ENCODE measurements at regions not wholly inside any gene's neighbourhood (a gene's known extent, or its start where the extent isn't known, plus 50 kb on each side); places are given as distances from the start of the nearest gene placed in this dataset.
A peak's percentile ranks its signal among the peaks of the same experiment; 100 is the strongest.

GRCh38 chrX:39519030-39519488, 578.7 kb downstream of the BCOR start:
- no peak for DNase-seq

DNA sequence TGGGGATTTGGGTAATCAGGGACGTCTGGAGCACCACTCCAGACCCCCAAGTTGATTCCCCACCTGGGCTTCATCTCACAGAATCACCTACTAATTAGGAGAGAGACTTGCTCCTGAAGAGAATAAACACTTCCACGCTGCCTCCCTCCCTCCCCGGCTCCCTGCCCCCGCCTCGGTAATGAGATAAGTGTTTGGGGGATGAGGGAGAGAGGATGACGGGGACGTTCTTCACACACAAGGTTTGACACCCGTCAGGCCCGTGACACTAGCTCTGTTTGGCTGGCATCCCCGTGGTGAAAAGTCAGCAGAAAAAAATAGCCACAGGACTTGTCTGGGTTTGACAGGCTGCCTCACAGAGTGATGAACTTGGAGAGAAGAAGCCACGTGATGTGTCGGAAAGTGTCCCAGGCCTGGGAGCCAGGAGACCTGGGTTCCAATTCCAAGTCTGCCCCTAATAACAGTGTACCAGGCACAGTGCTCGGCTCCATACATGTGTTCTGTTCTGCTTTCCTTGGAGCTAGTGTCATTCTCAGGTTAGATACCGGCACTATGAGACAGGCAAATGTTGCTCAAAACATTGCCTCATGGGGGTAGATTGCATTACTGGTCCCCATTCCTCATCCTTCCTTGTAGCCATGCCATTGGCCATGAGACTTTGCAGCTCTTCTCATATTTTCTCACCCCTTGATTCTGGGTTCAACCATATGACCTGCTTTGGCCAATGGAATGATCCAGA, 578.0 kb downstream of the BCOR start:
- no peak for DNase-seq

- DNase-seq, result no peak
These were observed 572.0 kb downstream of the BCOR start for GRCh38 chrX:39525758-39526157.

GRCh38 chrX:39527025-39527424, 570.7 kb downstream of the BCOR start:
- DNase-seq, result no peak

GRCh38 chrX:39528161-39528916, 569.4 kb downstream of the BCOR start:
- DNase-seq, result no peak

GRCh38 chrX:39532761-39533160, 565.0 kb downstream of the BCOR start:
- no peak for DNase-seq

- no peak for DNase-seq
These were observed 562.8 kb downstream of the BCOR start for GRCh38 chrX:39534949-39535348.

- DNase-seq, result no peak
These were observed 561.5 kb downstream of the BCOR start for GRCh38 chrX:39536211-39536610.

DNA sequence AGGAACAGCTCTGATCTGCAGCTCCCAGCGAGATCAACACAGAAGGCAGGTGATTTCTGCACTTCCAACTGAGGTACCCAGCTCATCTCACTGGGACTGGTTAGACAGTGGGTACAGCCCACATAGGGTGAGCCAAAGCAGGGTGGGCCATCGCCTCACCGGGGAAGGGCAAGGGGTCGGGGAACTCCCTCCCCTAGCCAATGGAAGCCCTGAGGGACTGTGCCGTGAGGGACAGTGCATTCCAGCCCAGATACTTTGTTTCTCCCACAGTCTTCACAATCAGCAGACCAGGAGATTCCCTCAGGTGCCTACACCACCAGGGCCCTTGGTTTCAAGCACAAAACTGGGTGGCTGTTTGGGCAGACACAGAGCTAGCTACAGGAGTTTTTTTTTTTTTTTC, 555.9 kb downstream of the BCOR start:
- no peak for DNase-seq

DNA sequence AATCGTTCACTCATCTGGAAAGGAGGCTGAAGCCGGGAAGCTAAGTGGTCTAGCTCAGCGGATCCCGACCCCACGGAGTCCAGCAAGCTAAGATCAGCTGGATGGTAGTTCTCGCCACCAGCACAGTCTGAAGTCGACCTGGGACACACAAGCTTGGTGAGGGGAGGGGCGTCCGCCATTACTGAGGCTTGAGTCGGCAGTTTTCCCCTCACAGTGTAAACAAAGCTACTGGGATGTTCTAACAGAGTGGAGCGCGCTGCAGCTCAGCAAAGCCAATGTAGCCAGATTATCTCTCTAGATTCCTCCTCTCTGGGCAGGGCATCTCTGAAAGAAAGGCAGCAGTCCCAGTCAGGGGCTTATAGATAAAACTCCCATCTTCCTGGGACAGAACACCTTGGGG, 555.4 kb downstream of the BCOR start:
- DNase-seq, result no peak

- DNase-seq, result no peak
These were observed 546.9 kb downstream of the BCOR start for GRCh38 chrX:39550795-39551361.

- DNase-seq, result no peak
These were observed 546.0 kb downstream of the BCOR start for GRCh38 chrX:39551762-39552161.

GRCh38 chrX:39555431-39555830, 542.3 kb downstream of the BCOR start:
- DNase-seq, result no peak

DNA sequence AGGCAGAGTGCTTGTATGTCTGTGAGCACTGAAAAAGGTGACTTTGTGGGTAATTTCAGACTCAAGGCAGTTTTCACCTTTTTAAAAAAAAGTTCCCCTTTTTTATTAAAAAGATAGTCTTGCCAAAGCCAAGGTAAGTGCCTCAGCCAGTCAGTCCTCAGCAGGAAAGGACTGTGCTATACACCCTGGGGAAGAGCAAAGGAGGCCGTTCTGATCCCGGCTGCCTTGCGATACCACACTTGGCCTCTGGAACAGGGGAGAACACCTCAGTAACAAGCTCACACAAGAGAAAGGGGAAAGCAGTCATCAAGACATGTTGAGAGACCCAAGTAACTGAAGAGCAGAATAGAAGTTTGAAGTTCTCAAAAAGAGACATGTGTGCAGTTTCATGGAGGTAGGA, 541.7 kb downstream of the BCOR start:
- DNase-seq, result no peak

- DNase-seq, result peak; percentile 13
These were observed 538.5 kb downstream of the BCOR start for GRCh38 chrX:39559229-39559628.

DNA sequence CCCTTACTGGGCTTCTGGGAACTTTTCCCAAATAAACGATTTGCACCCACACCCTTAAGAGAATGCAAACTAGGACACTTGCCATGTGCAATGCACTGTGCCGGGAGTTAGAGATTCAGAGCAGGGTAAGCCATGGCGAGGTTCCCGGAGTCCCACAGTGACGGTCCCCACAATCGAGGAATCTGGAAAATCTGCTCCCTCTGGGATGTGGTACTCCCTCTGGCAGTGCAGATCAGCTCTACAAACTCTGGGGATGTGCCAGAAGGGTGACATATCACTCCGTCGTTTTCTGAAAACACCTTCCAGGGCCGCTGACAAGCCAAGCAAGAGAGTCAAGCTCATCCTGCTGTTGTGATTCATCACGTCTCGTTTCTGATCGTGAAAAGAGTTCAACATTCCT, 537.5 kb downstream of the BCOR start:
- no peak for DNase-seq

DNA sequence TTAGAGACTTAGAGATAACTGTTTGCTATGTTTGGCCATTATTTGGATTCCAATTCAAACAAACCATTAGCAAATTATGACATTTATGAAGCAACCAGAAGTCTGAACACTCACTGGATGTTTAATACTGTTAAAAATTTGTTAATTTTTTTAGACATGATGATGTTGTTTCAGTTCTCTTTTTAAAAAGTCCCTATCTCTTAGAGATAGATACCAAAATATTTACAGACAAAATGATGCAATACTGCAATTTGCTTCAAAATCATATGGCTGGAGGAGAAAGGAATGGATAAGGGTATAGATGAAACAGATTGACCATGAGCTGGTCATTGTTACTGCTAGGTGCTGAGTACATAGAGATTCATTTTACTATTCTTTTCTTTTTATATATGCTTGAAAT, 534.6 kb downstream of the BCOR start:
- no peak for DNase-seq

DNA sequence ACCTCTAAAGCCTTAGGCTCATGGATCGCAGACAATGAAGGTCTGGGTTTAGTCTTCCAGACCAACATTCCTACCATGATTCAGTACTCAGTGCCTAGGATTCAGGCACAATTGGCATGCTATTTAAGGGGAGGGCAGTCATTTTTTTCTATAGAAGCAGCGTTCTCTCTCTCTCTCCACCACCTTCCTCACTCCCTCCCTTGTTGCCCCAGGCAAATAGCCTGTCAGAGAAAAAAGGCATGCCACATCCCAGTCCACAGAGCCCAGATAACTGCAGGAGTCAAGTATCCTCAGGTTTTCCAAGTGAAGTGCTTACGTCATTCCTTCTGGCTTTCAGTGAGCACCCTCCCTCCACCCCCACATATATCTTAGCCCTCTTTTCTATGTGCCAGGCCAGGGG, 533.0 kb downstream of the BCOR start:
- peak; percentile 20 for DNase-seq

DNA sequence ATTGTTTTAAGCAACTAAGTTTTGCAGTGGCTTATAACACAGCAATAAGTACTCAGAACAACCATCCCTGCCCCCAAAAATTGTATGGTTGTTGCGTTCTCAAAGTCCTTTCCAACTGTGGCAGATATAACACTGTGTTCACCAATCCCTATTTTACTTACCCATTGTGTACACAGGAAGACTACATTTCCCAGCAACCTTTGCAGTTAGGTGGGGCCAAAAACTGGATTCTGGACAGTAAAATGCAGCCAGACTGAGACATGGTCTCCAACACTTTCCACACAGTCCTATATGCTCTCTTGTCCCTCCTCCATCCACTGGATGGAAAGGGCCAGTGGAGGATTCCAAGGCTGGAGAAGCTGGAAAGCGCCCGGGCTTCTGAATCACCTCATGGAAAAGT, 523.6 kb downstream of the BCOR start:
- DNase-seq, result no peak

GRCh38 chrX:39576041-39576872, 521.5 kb downstream of the BCOR start:
- DNase-seq, result no peak

GRCh38 chrX:39577206-39577984, 520.4 kb downstream of the BCOR start:
- DNase-seq, result no peak

All from NCI-H226 (cell line).